ENCODE measurements at regions not wholly inside any gene's neighbourhood (a gene's known extent, or its start where the extent isn't known, plus 50 kb on each side); places are given as distances from the start of the nearest gene placed in this dataset.

DNA sequence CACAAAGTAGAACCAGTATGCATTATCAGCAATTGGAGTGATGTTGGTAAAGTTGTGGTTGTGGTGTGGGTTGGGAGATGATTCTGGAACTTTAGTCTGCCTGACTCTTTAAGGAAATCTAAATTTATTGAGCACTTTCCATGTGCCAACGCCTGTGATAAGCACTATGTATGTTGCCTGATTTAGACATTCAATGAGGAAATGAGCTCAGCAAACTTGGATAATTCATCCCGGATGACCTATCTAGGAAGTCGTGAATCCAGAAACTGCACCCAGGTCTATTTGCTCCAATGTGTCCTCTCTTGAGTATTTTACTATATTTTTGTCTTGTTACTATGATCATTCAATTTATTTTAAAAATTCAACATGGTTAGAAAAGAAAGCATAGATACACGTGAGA is 400.8 kb upstream of the MMADHC start:
- no peaks in the 10 kb centered on the region for H3K27me3 ChIP-seq
- no peak for DNase-seq (ENCODE audit: low spot score in 2 of 2)
- TF ChIP-seq, protein P1, sequence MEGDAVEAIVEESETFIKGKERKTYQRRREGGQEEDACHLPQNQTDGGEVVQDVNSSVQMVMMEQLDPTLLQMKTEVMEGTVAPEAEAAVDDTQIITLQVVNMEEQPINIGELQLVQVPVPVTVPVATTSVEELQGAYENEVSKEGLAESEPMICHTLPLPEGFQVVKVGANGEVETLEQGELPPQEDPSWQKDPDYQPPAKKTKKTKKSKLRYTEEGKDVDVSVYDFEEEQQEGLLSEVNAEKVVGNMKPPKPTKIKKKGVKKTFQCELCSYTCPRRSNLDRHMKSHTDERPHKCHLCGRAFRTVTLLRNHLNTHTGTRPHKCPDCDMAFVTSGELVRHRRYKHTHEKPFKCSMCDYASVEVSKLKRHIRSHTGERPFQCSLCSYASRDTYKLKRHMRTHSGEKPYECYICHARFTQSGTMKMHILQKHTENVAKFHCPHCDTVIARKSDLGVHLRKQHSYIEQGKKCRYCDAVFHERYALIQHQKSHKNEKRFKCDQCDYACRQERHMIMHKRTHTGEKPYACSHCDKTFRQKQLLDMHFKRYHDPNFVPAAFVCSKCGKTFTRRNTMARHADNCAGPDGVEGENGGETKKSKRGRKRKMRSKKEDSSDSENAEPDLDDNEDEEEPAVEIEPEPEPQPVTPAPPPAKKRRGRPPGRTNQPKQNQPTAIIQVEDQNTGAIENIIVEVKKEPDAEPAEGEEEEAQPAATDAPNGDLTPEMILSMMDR (IDR thresholded peaks at IDR 0.05), result no peak
- TF ChIP-seq POLR2A (IDR thresholded peaks at IDR 0.05) (no peak), POLR2AphosphoS5 (IDR thresholded peaks at IDR 0.05) (no peak), EP300 (IDR thresholded peaks at IDR 0.05) (no peak)

DNA sequence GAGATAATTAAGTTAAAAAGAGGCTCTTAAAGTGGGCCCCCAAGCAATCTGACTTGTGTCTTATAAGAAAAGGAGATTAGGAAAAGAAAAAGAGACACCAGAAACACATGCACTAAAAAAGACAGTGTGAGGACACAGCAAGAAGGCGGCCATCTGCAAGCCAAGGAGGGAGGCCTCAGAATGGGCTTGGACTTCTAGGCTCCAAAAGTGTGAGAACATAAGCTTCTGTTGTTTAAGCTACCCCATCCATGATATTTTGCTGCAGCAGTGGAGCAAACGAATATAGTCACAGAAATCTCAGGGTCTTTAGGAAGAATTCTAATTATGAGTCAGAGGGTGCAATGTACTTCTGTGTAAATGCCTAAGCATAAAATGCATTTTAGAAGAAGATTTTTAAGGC is 399.3 kb upstream of the MMADHC start:
- TF ChIP-seq POLR2AphosphoS5 (IDR thresholded peaks at IDR 0.05), result no peak
- TF ChIP-seq POLR2A (IDR thresholded peaks at IDR 0.05), result no peak
- TF ChIP-seq, protein P1 (IDR thresholded peaks at IDR 0.05), result no peak
- no peak for TF ChIP-seq EP300 (IDR thresholded peaks at IDR 0.05)
- Histone ChIP-seq H3K36me3 (no peaks in the 10 kb centered on the region), H3K4me1 (peaks cover 9% of the 10 kb centered on the region), H3K9me3 (no peaks in the 10 kb centered on the region), H3K4me3 (no peak overlapping the region), H3K27ac (no peak overlapping the region), H3K27me3 (no peaks in the 10 kb centered on the region)
- 86% methylated on average over 2 of the region's 2 CpGs for WGBS
- no peak for DNase-seq (ENCODE audit: low spot score in 2 of 2)

More for the DNA sequence above, 400.8 kb upstream of the MMADHC start:
- Histone ChIP-seq H3K36me3 (no peaks in the 10 kb centered on the region), H3K4me1 (peaks cover 13% of the 10 kb centered on the region), H3K9me3 (no peaks in the 10 kb centered on the region), H3K27ac (no peak overlapping the region), H3K4me3 (no peak overlapping the region)
- 68% methylated on average over 4 of the region's 4 CpGs for WGBS

DNA sequence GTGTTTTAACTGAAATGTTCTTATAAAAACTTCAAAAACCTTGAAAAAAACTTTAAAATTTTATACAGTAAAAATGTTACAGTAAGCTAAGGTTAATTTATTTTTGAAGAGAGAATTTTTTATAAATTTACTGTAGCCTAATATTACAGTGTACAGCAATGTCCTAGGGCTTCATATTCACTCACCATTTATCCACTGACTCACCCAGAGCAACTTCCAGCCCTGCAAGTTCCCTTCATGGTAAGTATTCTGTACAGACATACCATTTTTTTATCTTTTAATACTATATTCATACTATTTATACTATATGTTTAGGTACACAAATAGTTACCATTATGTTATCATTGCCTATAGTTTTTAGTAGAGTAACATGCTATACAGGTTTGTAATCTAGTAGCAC is 396.7 kb upstream of the MMADHC start:
- DNase-seq (ENCODE audit: low spot score in 2 of 2), result no peak
- H3K4me1 ChIP-seq, result peaks cover 2% of the 10 kb centered on the region
- H3K9me3 ChIP-seq, result no peaks in the 10 kb centered on the region
- TF ChIP-seq POLR2A (IDR thresholded peaks at IDR 0.05), result no peak
- TF ChIP-seq, protein P1 (IDR thresholded peaks at IDR 0.05), result no peak
- H3K27me3 ChIP-seq, result no peaks in the 10 kb centered on the region
- H3K36me3 ChIP-seq, result no peaks in the 10 kb centered on the region
- H3K27ac ChIP-seq, result no peak overlapping the region
- H3K4me3 ChIP-seq, result no peak overlapping the region

DNA sequence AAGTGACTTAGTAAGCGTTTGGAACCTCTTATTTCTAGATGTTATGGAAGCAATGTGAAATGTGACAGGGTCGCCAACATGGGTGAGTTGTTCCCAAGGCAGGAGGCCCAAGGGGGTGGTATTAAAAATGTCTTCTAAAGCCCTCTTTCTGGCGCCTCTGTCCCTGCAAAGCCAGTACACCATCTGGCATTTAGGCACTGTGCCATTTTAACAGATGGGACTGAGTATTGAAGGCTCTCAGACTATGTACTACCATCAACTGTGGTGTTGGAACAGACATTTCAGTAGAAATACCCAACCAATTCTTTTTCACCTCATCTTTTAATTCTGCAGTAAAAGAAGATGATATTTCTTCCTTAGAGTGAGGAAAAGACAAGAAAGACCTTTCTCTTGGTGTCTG is 384.5 kb upstream of the MMADHC start:
- DNase-seq (ENCODE audit: low spot score in 2 of 2), result no peak
- no peak overlapping the region for H3K4me3 ChIP-seq
- 60% methylated on average over 3 of the region's 3 CpGs for WGBS
- no peaks in the 10 kb centered on the region for H3K9me3 ChIP-seq
- H3K4me1 ChIP-seq, result no peaks in the 10 kb centered on the region
- no peaks in the 10 kb centered on the region for H3K36me3 ChIP-seq
- no peak overlapping the region for H3K27ac ChIP-seq
- TF ChIP-seq POLR2A (IDR thresholded peaks at IDR 0.05) (no peak), EP300 (IDR thresholded peaks at IDR 0.05) (no peak), POLR2AphosphoS5 (IDR thresholded peaks at IDR 0.05) (no peak)
- TF ChIP-seq, protein P1 (IDR thresholded peaks at IDR 0.05), result no peak
- H3K27me3 ChIP-seq, result no peaks in the 10 kb centered on the region

DNA sequence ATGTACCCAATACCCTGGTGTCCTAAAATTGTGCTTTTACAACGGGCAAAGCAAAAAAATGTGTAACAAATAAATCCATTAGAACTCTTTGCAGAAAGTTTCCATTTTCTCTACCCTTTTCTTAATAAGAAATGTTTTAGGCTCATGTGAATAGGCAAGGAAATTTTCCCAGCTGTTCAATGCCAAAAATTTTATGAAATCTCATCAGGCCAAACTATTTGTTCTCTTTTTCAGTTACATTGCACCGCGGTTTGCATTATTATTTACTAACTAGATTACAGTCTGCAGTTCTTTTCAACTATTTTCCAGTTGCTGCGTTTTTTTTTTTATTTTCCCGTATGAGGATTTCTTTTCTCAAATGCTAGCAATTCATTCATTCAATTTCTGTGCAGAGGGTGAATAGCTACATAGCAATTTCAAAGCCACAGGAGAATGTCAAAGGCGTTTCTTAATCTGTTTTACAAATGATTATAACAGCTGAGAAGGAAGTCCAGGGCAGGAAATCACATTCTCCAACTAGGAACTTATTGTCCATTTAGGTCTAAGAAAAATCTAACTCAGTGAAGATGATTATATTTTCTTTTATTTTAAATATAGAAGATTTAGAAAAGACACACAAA is 367.5 kb upstream of the MMADHC start:
- no peak overlapping the region for H3K27ac ChIP-seq
- H3K4me3 ChIP-seq, result no peak overlapping the region
- no peaks in the 10 kb centered on the region for H3K36me3 ChIP-seq
- no peaks in the 10 kb centered on the region for H3K9me3 ChIP-seq
- no peaks in the 10 kb centered on the region for H3K4me1 ChIP-seq
- DNase-seq (ENCODE audit: low spot score in 2 of 2), result no peak
- WGBS, result 75% methylated on average over 6 of the region's 6 CpGs
- H3K27me3 ChIP-seq, result no peaks in the 10 kb centered on the region
- TF ChIP-seq EP300 (IDR thresholded peaks at IDR 0.05), result no peak
- TF ChIP-seq POLR2A (IDR thresholded peaks at IDR 0.05), result no peak
- TF ChIP-seq POLR2AphosphoS5 (IDR thresholded peaks at IDR 0.05), result no peak
- TF ChIP-seq, protein P1 (IDR thresholded peaks at IDR 0.05), result no peak

All from suprapubic skin (tissue), 4 donors.